Stimulated activated memory B cell treated with anti-CD40 and anti-IgM and Interleukin-4, amounts not matched to agents 10 μg/mL and 1 μg/mL and 100 μg/mL, for 72 hours (primary cell): ENCODE measurements at regions not wholly inside any gene's neighbourhood (a gene's known extent, or its start where the extent isn't known, plus 50 kb on each side); places are given as distances from the start of the nearest gene placed in this dataset.
A peak's percentile ranks its signal among the peaks of the same experiment; 100 is the strongest.
"Not testable (repeated sequence)": the region's sequence is repeated elsewhere in the genome, so short reads cannot be mapped to it uniquely, and the experiment has no call there.

Experiments
- ATAC-seq: fragments of 150-1000 bp; cut with Tn5 transposase; 2 replicates; pipeline ENCODE4 v1.10.0; 2021
- H3K27ac Mint-ChIP-seq: one replicate; pipeline ENCODE4 v1.8.0; 2022; ENCODE audit warnings: mild to moderate bottlenecking, mixed read lengths
- H3K27me3 Mint-ChIP-seq: one replicate; pipeline ENCODE4 v1.8.0; 2022; ENCODE audit warnings: mixed read lengths
- H3K36me3 Mint-ChIP-seq: one replicate; pipeline ENCODE4 v1.8.0; 2022; ENCODE audit warnings: mixed read lengths
- H3K4me1 Mint-ChIP-seq: one replicate; pipeline ENCODE4 v1.8.0; 2022; ENCODE audit warnings: mixed read lengths
- H3K4me3 Mint-ChIP-seq: one replicate; pipeline ENCODE4 v1.8.0; 2022; ENCODE audit warnings: mild to moderate bottlenecking, moderate library complexity, mixed read lengths
- H3K9me3 Mint-ChIP-seq: one replicate; pipeline ENCODE4 v1.8.0; 2022; ENCODE audit warnings: mixed read lengths

GRCh38 chr3:191111722-191112121 lies 87.3 kb upstream of the OSTN start:
- no peak overlapping the region for H3K4me3 Mint-ChIP-seq
- no peaks in the 10 kb centered on the region for H3K4me1 Mint-ChIP-seq
- ATAC-seq = no peak
- no peaks in the 10 kb centered on the region for H3K9me3 Mint-ChIP-seq
- no peak overlapping the region for H3K27ac Mint-ChIP-seq
- peaks cover 28% of the 10 kb centered on the region for H3K27me3 Mint-ChIP-seq
- H3K36me3 Mint-ChIP-seq = no peaks in the 10 kb centered on the region

- Mint-ChIP-seq H3K4me1 (peaks cover 14% of the 10 kb centered on the region), H3K27me3 (peaks cover 44% of the 10 kb centered on the region), H3K9me3 (peaks cover 5% of the 10 kb centered on the region), H3K36me3 (no peaks in the 10 kb centered on the region), H3K4me3 (no peak overlapping the region), H3K27ac (no peak overlapping the region)
- peak; percentile 70 for ATAC-seq
Measured at GRCh38 chr3:191105418-191105817, 93.6 kb upstream of the OSTN start.

GRCh38 chr3:191100516-191100915 lies 98.5 kb upstream of the OSTN start:
- Mint-ChIP-seq H3K4me1 (peaks cover 12% of the 10 kb centered on the region), H3K4me3 (no peak overlapping the region), H3K36me3 (no peaks in the 10 kb centered on the region), H3K27ac (no peak overlapping the region), H3K27me3 (peaks cover 34% of the 10 kb centered on the region), H3K9me3 (peaks cover 5% of the 10 kb centered on the region)
- no peak for ATAC-seq

- Mint-ChIP-seq H3K36me3 (no peaks in the 10 kb centered on the region), H3K27ac (no peak overlapping the region), H3K27me3 (no peaks in the 10 kb centered on the region), H3K9me3 (no peaks in the 10 kb centered on the region), H3K4me3 (no peak overlapping the region), H3K4me1 (no peaks in the 10 kb centered on the region)
- ATAC-seq = no peak
Measured at GRCh38 chr3:191094057-191094845, 104.8 kb upstream of the OSTN start.

GRCh38 chr3:191087391-191087790 lies 111.7 kb upstream of the OSTN start:
- Mint-ChIP-seq H3K4me1 (no peaks in the 10 kb centered on the region), H3K27me3 (no peaks in the 10 kb centered on the region), H3K27ac (no peak overlapping the region), H3K9me3 (peaks cover under 1% of the 10 kb centered on the region), H3K4me3 (no peak overlapping the region), H3K36me3 (no peaks in the 10 kb centered on the region)
- ATAC-seq = no peak

- Mint-ChIP-seq H3K4me1 (no peaks in the 10 kb centered on the region), H3K9me3 (peaks cover 4% of the 10 kb centered on the region), H3K4me3 (no peak overlapping the region), H3K36me3 (no peaks in the 10 kb centered on the region), H3K27ac (no peak overlapping the region), H3K27me3 (peaks cover 4% of the 10 kb centered on the region)
- ATAC-seq = no peak
Measured at GRCh38 chr3:191085091-191085490, 114.0 kb upstream of the OSTN start.

GRCh38 chr3:191078913-191079312 lies 120.1 kb upstream of the OSTN start:
- H3K4me1 Mint-ChIP-seq, H3K4me3 Mint-ChIP-seq, H3K36me3 Mint-ChIP-seq, H3K27ac Mint-ChIP-seq, ATAC-seq: not testable (repeated sequence)
- peaks cover 21% of the 10 kb centered on the region for H3K9me3 Mint-ChIP-seq
- peaks cover 25% of the 10 kb centered on the region for H3K27me3 Mint-ChIP-seq

GRCh38 chr3:191076903-191077552 lies 122.0 kb upstream of the OSTN start:
- no peak for ATAC-seq
- H3K27me3 Mint-ChIP-seq = peaks cover 25% of the 10 kb centered on the region

GRCh38 chr3:191074511-191074910 lies 124.5 kb upstream of the OSTN start:
- Mint-ChIP-seq H3K4me3 (no peak overlapping the region), H3K27ac (no peak overlapping the region), H3K27me3 (peaks cover 15% of the 10 kb centered on the region)

More at GRCh38 chr3:191076903-191077552, 122.0 kb upstream of the OSTN start:
- H3K36me3 Mint-ChIP-seq = no peaks in the 10 kb centered on the region
- no peaks in the 10 kb centered on the region for H3K4me1 Mint-ChIP-seq
- no peak overlapping the region for H3K4me3 Mint-ChIP-seq
- peaks cover 17% of the 10 kb centered on the region for H3K9me3 Mint-ChIP-seq
- H3K27ac Mint-ChIP-seq = no peak overlapping the region

GRCh38 chr3:191070762-191071403 lies 128.2 kb upstream of the OSTN start:
- Mint-ChIP-seq H3K27ac (no peak overlapping the region), H3K36me3 (no peaks in the 10 kb centered on the region), H3K27me3 (no peaks in the 10 kb centered on the region), H3K4me1 (no peaks in the 10 kb centered on the region), H3K9me3 (no peaks in the 10 kb centered on the region), H3K4me3 (no peak overlapping the region)
- no peak for ATAC-seq

More at GRCh38 chr3:191074511-191074910, 124.5 kb upstream of the OSTN start:
- no peaks in the 10 kb centered on the region for H3K36me3 Mint-ChIP-seq
- H3K4me1 Mint-ChIP-seq = no peaks in the 10 kb centered on the region
- no peak for ATAC-seq
- H3K9me3 Mint-ChIP-seq = peaks cover 13% of the 10 kb centered on the region

- H3K27me3 Mint-ChIP-seq = no peaks in the 10 kb centered on the region
- no peak overlapping the region for H3K4me3 Mint-ChIP-seq
- no peaks in the 10 kb centered on the region for H3K36me3 Mint-ChIP-seq
- no peaks in the 10 kb centered on the region for H3K9me3 Mint-ChIP-seq
- H3K4me1 Mint-ChIP-seq = no peaks in the 10 kb centered on the region
- H3K27ac Mint-ChIP-seq = no peak overlapping the region
- no peak for ATAC-seq
Measured at GRCh38 chr3:191070201-191070600, 128.8 kb upstream of the OSTN start.

- H3K4me1 Mint-ChIP-seq = no peaks in the 10 kb centered on the region
- H3K36me3 Mint-ChIP-seq = no peaks in the 10 kb centered on the region
- H3K27me3 Mint-ChIP-seq = no peaks in the 10 kb centered on the region
- H3K9me3 Mint-ChIP-seq = no peaks in the 10 kb centered on the region
- no peak overlapping the region for H3K27ac Mint-ChIP-seq
- H3K4me3 Mint-ChIP-seq = no peak overlapping the region
- ATAC-seq = no peak
Measured at GRCh38 chr3:191068946-191069813, 129.9 kb upstream of the OSTN start.

- Mint-ChIP-seq H3K36me3 (no peaks in the 10 kb centered on the region), H3K4me1 (no peaks in the 10 kb centered on the region), H3K9me3 (no peaks in the 10 kb centered on the region), H3K27me3 (no peaks in the 10 kb centered on the region), H3K27ac (no peak overlapping the region), H3K4me3 (no peak overlapping the region)
- ATAC-seq = no peak
Measured at GRCh38 chr3:191066669-191067068, 132.4 kb upstream of the OSTN start.

- Mint-ChIP-seq H3K9me3 (no peaks in the 10 kb centered on the region), H3K4me3 (no peak overlapping the region), H3K27me3 (peaks cover 3% of the 10 kb centered on the region), H3K4me1 (no peaks in the 10 kb centered on the region), H3K27ac (no peak overlapping the region), H3K36me3 (no peaks in the 10 kb centered on the region)
- no peak for ATAC-seq
Measured at GRCh38 chr3:191065181-191065805, 133.7 kb upstream of the OSTN start.
